ENCODE measurements at regions not wholly inside any gene's neighbourhood (a gene's known extent, or its start where the extent isn't known, plus 50 kb on each side); places are given as distances from the start of the nearest gene placed in this dataset.
"Not testable (repeated sequence)": the region's sequence is repeated elsewhere in the genome, so short reads cannot be mapped to it uniquely, and the experiment has no call there.

- TF ChIP-seq CTCF (conservative IDR thresholded peaks at IDR 0.05; ENCODE audit: low read depth in 2 of 2); POLR2AphosphoS5 (IDR thresholded peaks at IDR 0.05; ENCODE audit: low read depth); EZH2 (IDR thresholded peaks at IDR 0.05; ENCODE audit: low read depth, unreplicated experiment); NANOG (IDR thresholded peaks at IDR 0.05; ENCODE audit: borderline replicate concordance): not testable (repeated sequence)
These were observed 146.3 kb upstream of the NOTCH2NLA start for GRCh38 chr1:146375108-146375507.
